ENCODE measurements at regions not wholly inside any gene's neighbourhood (a gene's known extent, or its start where the extent isn't known, plus 50 kb on each side); places are given as distances from the start of the nearest gene placed in this dataset.

- Histone ChIP-seq H3K36me3 (ENCODE audit: control insufficient read depth, insufficient read depth, low read length) (no peaks in the 10 kb centered on the region), H3K27ac (ENCODE audit: low read length) (no peak overlapping the region), H3K9me3 (ENCODE audit: control insufficient read depth, insufficient read depth, low read length) (no peaks in the 10 kb centered on the region), H3K4me1 (ENCODE audit: control insufficient read depth, insufficient read depth, low read length) (no peaks in the 10 kb centered on the region), H3K4me3 (ENCODE audit: low read length) (no peak overlapping the region), H3K27me3 (ENCODE audit: control insufficient read depth, insufficient read depth, low read length) (no peaks in the 10 kb centered on the region)
- TF ChIP-seq, protein P1, sequence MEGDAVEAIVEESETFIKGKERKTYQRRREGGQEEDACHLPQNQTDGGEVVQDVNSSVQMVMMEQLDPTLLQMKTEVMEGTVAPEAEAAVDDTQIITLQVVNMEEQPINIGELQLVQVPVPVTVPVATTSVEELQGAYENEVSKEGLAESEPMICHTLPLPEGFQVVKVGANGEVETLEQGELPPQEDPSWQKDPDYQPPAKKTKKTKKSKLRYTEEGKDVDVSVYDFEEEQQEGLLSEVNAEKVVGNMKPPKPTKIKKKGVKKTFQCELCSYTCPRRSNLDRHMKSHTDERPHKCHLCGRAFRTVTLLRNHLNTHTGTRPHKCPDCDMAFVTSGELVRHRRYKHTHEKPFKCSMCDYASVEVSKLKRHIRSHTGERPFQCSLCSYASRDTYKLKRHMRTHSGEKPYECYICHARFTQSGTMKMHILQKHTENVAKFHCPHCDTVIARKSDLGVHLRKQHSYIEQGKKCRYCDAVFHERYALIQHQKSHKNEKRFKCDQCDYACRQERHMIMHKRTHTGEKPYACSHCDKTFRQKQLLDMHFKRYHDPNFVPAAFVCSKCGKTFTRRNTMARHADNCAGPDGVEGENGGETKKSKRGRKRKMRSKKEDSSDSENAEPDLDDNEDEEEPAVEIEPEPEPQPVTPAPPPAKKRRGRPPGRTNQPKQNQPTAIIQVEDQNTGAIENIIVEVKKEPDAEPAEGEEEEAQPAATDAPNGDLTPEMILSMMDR (IDR thresholded peaks at IDR 0.05) = no peak
- intact Hi-C loops (cut with micrococcal nuclease) = no loop called here
- 92% methylated on average over 5 of the region's 5 CpGs for WGBS (ENCODE audit: insufficient coverage)
- Mint-ChIP-seq H3K4me3 (no peak overlapping the region), H3K36me3 (no peaks in the 10 kb centered on the region), H3K9me3 (no peaks in the 10 kb centered on the region), H3K27ac (no peak overlapping the region), H3K4me1 (no peaks in the 10 kb centered on the region), H3K27me3 (ENCODE audit: low read depth in 2 of 2) (peaks cover 5 to 7% of the 10 kb centered on the region in 2 donors)
- ATAC-seq = no peak
- no peak for DNase-seq
These were observed 265.2 kb upstream of the LYZL1 start for GRCh38 chr10:29023678-29024077.

DNA sequence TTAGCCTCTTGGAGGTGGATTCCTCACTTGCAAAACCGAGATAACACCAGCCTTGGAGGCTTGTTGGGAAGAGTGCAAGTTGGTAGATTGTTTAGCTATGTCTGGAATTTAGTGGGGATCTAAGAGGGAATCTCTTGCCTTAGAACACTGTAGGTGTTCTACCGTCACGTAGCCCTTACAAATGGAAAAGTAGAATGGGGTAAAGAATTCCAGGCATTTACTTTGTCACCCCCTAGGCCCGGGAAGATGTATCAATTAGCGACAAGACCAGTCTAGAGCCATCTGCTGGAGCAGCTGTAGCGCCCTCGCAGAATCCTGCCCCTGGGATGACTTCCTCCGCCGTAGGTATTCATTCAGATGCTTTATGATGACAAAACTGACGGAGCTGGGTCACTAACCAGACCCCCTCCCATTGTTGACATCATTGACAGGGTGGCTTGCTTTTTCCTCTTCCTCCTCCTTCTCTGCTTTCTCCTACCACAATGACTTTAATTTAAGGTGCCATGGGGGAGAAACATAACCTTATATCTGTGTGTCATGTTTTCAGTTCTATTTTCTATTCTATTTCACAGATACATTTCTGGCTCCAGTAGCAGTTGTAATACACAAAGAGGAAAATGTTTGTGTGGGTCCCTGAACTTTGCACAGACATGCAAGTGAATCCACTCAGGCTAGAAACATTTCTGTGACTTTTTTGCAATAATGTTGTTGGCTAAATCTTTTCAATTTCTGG lies 262.6 kb upstream of the LYZL1 start:
- Mint-ChIP-seq H3K4me1 (no peaks in the 10 kb centered on the region), H3K27me3 (ENCODE audit: low read depth in 2 of 2) (peaks cover 13 to 14% of the 10 kb centered on the region in 2 donors), H3K4me3 (no peak overlapping the region), H3K36me3 (no peaks in the 10 kb centered on the region), H3K9me3 (no peaks in the 10 kb centered on the region), H3K27ac (no peak overlapping the region)
- TF ChIP-seq, protein P1 (IDR thresholded peaks at IDR 0.05) = no peak
- no peaks in the 10 kb centered on the region for H3K9me3 ChIP-seq (ENCODE audit: control insufficient read depth, insufficient read depth, low read length)
- ATAC-seq (no peak), DNase-seq (no peak)
- WGBS (ENCODE audit: insufficient coverage) = 86% methylated on average over 10 of the region's 10 CpGs
- H3K27ac ChIP-seq (ENCODE audit: low read length) = no peak overlapping the region
- H3K4me3 ChIP-seq (ENCODE audit: low read length) = no peak overlapping the region
- H3K4me1 ChIP-seq (ENCODE audit: control insufficient read depth, insufficient read depth, low read length) = no peaks in the 10 kb centered on the region
- H3K27me3 ChIP-seq (ENCODE audit: control insufficient read depth, insufficient read depth, low read length) = no peaks in the 10 kb centered on the region
- no peaks in the 10 kb centered on the region for H3K36me3 ChIP-seq (ENCODE audit: control insufficient read depth, insufficient read depth, low read length)
- intact Hi-C loops (cut with micrococcal nuclease) = no loop called here

GRCh38 chr10:29026802-29027580 lies 261.9 kb upstream of the LYZL1 start:
- 92% methylated on average over 5 of the region's 5 CpGs for WGBS (ENCODE audit: insufficient coverage)
- TF ChIP-seq, protein P1 (IDR thresholded peaks at IDR 0.05) = no peak
- Histone ChIP-seq H3K4me3 (ENCODE audit: low read length) (no peak overlapping the region), H3K9me3 (ENCODE audit: control insufficient read depth, insufficient read depth, low read length) (no peaks in the 10 kb centered on the region), H3K36me3 (ENCODE audit: control insufficient read depth, insufficient read depth, low read length) (no peaks in the 10 kb centered on the region), H3K27ac (ENCODE audit: low read length) (no peak overlapping the region), H3K4me1 (ENCODE audit: control insufficient read depth, insufficient read depth, low read length) (no peaks in the 10 kb centered on the region), H3K27me3 (ENCODE audit: control insufficient read depth, insufficient read depth, low read length) (no peaks in the 10 kb centered on the region)
- no peak overlapping the region for H3K4me3 Mint-ChIP-seq
- no peak overlapping the region for H3K27ac Mint-ChIP-seq
- no peak for ATAC-seq
- no peaks in the 10 kb centered on the region for H3K36me3 Mint-ChIP-seq
- intact Hi-C loops (cut with micrococcal nuclease) = no loop called here
- H3K4me1 Mint-ChIP-seq = no peaks in the 10 kb centered on the region
- peaks cover 13 to 14% of the 10 kb centered on the region in 2 donors for H3K27me3 Mint-ChIP-seq (ENCODE audit: low read depth in 2 of 2)
- no peak for DNase-seq
- no peaks in the 10 kb centered on the region for H3K9me3 Mint-ChIP-seq

Measured in natural killer cell (primary cell).